ENCODE measurements at regions not wholly inside any gene's neighbourhood (a gene's known extent, or its start where the extent isn't known, plus 50 kb on each side); places are given as distances from the start of the nearest gene placed in this dataset.

- intact Hi-C loops (cut with DNase I) = no loop called here
- 55% methylated on average over 10 of the region's 10 CpGs for WGBS
- H3K36me3 ChIP-seq = no peaks in the 10 kb centered on the region
- no peak for DNase-seq (ENCODE audit: extremely low spot score)
- no peaks in the 10 kb centered on the region for H3K4me1 ChIP-seq
- H3K27me3 ChIP-seq = no peaks in the 10 kb centered on the region
- H3K9me3 ChIP-seq = peaks cover 0 to 13% (median 8%) of the 10 kb centered on the region in 4 donors
- no peak overlapping the region for H3K4me3 ChIP-seq
- TF ChIP-seq POLR2AphosphoS5 (IDR thresholded peaks at IDR 0.05) = no peak
- TF ChIP-seq EP300 (IDR thresholded peaks at IDR 0.05) = no peak
- TF ChIP-seq POLR2A (IDR thresholded peaks at IDR 0.05; ENCODE audit: low read depth) = no peak
- TF ChIP-seq CTCF (IDR thresholded peaks at IDR 0.05) = no peak
- no peak overlapping the region for H3K27ac ChIP-seq (replicated peaks in 1 of 4)
Measured at GRCh38 chr7:67432536-67433234, 436.1 kb downstream of the TYW1 start.

DNA sequence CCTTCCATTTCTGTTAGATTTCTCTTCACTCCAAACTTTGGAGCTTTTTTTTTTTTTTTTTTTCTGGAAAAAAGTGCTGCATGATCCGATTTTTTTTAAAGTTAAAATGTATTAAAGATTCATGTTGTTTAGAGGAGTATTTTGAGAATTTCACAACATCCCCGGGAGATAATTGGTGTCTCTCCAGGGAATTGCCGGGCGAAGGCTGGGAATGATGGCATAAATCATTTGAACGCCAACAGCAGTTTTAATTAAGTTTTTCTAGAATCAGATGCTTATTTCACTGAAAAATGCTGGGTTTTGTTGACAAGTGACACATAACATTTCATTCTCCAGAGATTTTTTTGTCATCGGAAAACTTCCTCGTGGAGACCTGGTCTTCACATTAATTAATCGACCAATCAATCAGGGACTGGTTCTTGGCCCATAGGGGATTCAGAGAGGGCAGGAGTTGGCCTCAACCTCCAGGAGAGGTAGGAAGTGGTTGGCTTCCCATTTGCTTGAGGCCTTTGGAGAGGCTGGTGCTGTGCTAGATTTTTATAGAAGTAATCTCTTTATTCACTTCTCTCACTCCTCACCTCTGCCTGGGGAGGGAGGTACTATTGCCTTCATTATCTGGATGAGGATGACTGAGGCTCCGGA lies 439.4 kb downstream of the TYW1 start:
- no peak overlapping the region for H3K27ac ChIP-seq (replicated peaks in 1 of 4)
- H3K4me1 ChIP-seq = no peaks in the 10 kb centered on the region
- no peak for DNase-seq (ENCODE audit: extremely low spot score)
- no peak overlapping the region for H3K4me3 ChIP-seq
- H3K27me3 ChIP-seq = no peaks in the 10 kb centered on the region
- H3K9me3 ChIP-seq = peaks cover 0 to 13% (median 8%) of the 10 kb centered on the region in 4 donors
- H3K36me3 ChIP-seq = no peaks in the 10 kb centered on the region
- TF ChIP-seq EP300 (IDR thresholded peaks at IDR 0.05) (no peak), POLR2A (IDR thresholded peaks at IDR 0.05; ENCODE audit: low read depth) (no peak), POLR2AphosphoS5 (IDR thresholded peaks at IDR 0.05) (no peak), CTCF (IDR thresholded peaks at IDR 0.05) (no peak)
- intact Hi-C loops (cut with DNase I) = no loop called here
- WGBS = 82% methylated on average over 9 of the region's 9 CpGs

GRCh38 chr7:67438198-67438882 lies 441.7 kb downstream of the TYW1 start:
- WGBS = 62% methylated on average over 7 of the region's 7 CpGs
- intact Hi-C loops (cut with DNase I) = no loop called here
- H3K27me3 ChIP-seq = no peaks in the 10 kb centered on the region
- H3K4me1 ChIP-seq = no peaks in the 10 kb centered on the region
- no peak overlapping the region for H3K4me3 ChIP-seq
- H3K9me3 ChIP-seq = peaks cover 0 to 6% (median 6%) of the 10 kb centered on the region in 4 donors
- TF ChIP-seq POLR2AphosphoS5 (IDR thresholded peaks at IDR 0.05) (no peak), EP300 (IDR thresholded peaks at IDR 0.05) (no peak), CTCF (IDR thresholded peaks at IDR 0.05) (no peak), POLR2A (IDR thresholded peaks at IDR 0.05; ENCODE audit: low read depth) (no peak)
- H3K36me3 ChIP-seq = no peaks in the 10 kb centered on the region
- no peak overlapping the region for H3K27ac ChIP-seq (replicated peaks in 1 of 4)
- no peak for DNase-seq (ENCODE audit: extremely low spot score)

- H3K4me3 ChIP-seq = no peak overlapping the region
- intact Hi-C loops (cut with DNase I) = no loop called here
- no peak overlapping the region for H3K27ac ChIP-seq (replicated peaks in 1 of 4)
- DNase-seq (ENCODE audit: extremely low spot score) = no peak
- no peaks in the 10 kb centered on the region for H3K4me1 ChIP-seq
- H3K36me3 ChIP-seq = no peaks in the 10 kb centered on the region
- TF ChIP-seq EP300 (IDR thresholded peaks at IDR 0.05) = no peak
- no peak for TF ChIP-seq POLR2A (IDR thresholded peaks at IDR 0.05; ENCODE audit: low read depth)
- no peak for TF ChIP-seq CTCF (IDR thresholded peaks at IDR 0.05)
- TF ChIP-seq POLR2AphosphoS5 (IDR thresholded peaks at IDR 0.05) = no peak
- no peaks in the 10 kb centered on the region for H3K27me3 ChIP-seq
- H3K9me3 ChIP-seq = no peaks in the 10 kb centered on the region
- 65% methylated on average over 13 of the region's 13 CpGs for WGBS
Measured at GRCh38 chr7:67438913-67439505, 442.4 kb downstream of the TYW1 start.

Measured in esophagus muscularis mucosa (tissue), 4 donors.